ENCODE measurements at regions not wholly inside any gene's neighbourhood (a gene's known extent, or its start where the extent isn't known, plus 50 kb on each side); places are given as distances from the start of the nearest gene placed in this dataset.

DNA sequence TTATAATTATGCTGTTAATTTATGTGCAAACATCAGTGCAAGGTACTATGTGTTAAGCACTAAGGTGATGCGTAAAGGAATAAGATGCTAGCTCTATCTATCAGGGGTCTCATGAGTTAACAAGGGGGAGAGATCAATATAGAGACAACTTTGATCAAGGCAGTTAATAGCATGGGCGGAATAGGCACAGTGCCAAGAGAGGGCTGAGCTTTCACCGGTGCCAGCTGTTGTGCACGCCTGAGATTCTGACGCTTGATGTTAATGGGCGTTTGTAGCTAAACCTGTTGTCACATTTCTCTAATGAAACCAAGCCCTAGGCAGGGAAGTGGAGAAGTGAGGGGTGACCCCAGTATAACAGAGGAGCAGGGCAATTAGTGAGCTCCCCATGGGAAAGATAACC is 86.0 kb upstream of the NMU start:
- TF ChIP-seq, protein P1, sequence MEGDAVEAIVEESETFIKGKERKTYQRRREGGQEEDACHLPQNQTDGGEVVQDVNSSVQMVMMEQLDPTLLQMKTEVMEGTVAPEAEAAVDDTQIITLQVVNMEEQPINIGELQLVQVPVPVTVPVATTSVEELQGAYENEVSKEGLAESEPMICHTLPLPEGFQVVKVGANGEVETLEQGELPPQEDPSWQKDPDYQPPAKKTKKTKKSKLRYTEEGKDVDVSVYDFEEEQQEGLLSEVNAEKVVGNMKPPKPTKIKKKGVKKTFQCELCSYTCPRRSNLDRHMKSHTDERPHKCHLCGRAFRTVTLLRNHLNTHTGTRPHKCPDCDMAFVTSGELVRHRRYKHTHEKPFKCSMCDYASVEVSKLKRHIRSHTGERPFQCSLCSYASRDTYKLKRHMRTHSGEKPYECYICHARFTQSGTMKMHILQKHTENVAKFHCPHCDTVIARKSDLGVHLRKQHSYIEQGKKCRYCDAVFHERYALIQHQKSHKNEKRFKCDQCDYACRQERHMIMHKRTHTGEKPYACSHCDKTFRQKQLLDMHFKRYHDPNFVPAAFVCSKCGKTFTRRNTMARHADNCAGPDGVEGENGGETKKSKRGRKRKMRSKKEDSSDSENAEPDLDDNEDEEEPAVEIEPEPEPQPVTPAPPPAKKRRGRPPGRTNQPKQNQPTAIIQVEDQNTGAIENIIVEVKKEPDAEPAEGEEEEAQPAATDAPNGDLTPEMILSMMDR (IDR thresholded peaks at IDR 0.05) = no peak
- no peak for TF ChIP-seq POLR2A (IDR thresholded peaks at IDR 0.05)

Data from heart left ventricle (tissue), 13 donors.